ENCODE measurements at regions not wholly inside any gene's neighbourhood (a gene's known extent, or its start where the extent isn't known, plus 50 kb on each side); places are given as distances from the start of the nearest gene placed in this dataset.
"Not testable (repeated sequence)": the region's sequence is repeated elsewhere in the genome, so short reads cannot be mapped to it uniquely, and the experiment has no call there.

GRCh38 chr6:75031102-75031501 lies 174.8 kb downstream of the COL12A1 start:
- not testable (repeated sequence) for DNase-seq

GRCh38 chr6:75029333-75029732 lies 176.5 kb downstream of the COL12A1 start:
- DNase-seq = no peak

- DNase-seq = no peak
Observed at GRCh38 chr6:75025371-75025770, 180.5 kb downstream of the COL12A1 start.

- no peak for DNase-seq
Observed at GRCh38 chr6:75024828-75025227, 181.0 kb downstream of the COL12A1 start.

GRCh38 chr6:75023634-75024033 lies 182.2 kb downstream of the COL12A1 start:
- no peak for DNase-seq

- no peak for DNase-seq
Observed at GRCh38 chr6:75020971-75021370, 184.9 kb downstream of the COL12A1 start.

- DNase-seq = no peak
Observed at GRCh38 chr6:75020376-75020775, 185.5 kb downstream of the COL12A1 start.

- DNase-seq = no peak
Observed at GRCh38 chr6:75012018-75012417, 193.8 kb downstream of the COL12A1 start.

- DNase-seq = not testable (repeated sequence)
Observed at GRCh38 chr6:75003984-75004383, 201.9 kb downstream of the COL12A1 start.

GRCh38 chr6:74997646-74998045 lies 208.2 kb downstream of the COL12A1 start:
- no peak for DNase-seq

GRCh38 chr6:74993136-74993535 lies 212.7 kb downstream of the COL12A1 start:
- no peak for DNase-seq

- no peak for DNase-seq
Observed at GRCh38 chr6:74991573-74992332, 214.1 kb downstream of the COL12A1 start.

GRCh38 chr6:74979065-74979766 lies 226.6 kb downstream of the COL12A1 start:
- DNase-seq = no peak

- DNase-seq = no peak
Observed at GRCh38 chr6:74976701-74977100, 229.2 kb downstream of the COL12A1 start.

GRCh38 chr6:74976026-74976425 lies 229.8 kb downstream of the COL12A1 start:
- DNase-seq = no peak

GRCh38 chr6:74973591-74973990 lies 232.3 kb downstream of the COL12A1 start:
- DNase-seq = no peak

GRCh38 chr6:74971633-74972032 lies 234.2 kb downstream of the COL12A1 start:
- no peak for DNase-seq

- no peak for DNase-seq
Observed at GRCh38 chr6:74969591-74970267, 236.1 kb downstream of the COL12A1 start.

GRCh38 chr6:74967821-74968220 lies 238.0 kb downstream of the COL12A1 start:
- DNase-seq = no peak

- DNase-seq = no peak
Observed at GRCh38 chr6:74966712-74967111, 239.1 kb downstream of the COL12A1 start.

- DNase-seq = no peak
Observed at GRCh38 chr6:74964871-74965441, 240.9 kb downstream of the COL12A1 start.

GRCh38 chr6:74956559-74957428 lies 249.1 kb downstream of the COL12A1 start:
- DNase-seq = no peak

GRCh38 chr6:74953708-74954107 lies 252.1 kb downstream of the COL12A1 start:
- DNase-seq = no peak
